Renal pelvis (tissue), 1 donor: ENCODE measurements at regions not wholly inside any gene's neighbourhood (a gene's known extent, or its start where the extent isn't known, plus 50 kb on each side); places are given as distances from the start of the nearest gene placed in this dataset.
"Not testable (repeated sequence)": the region's sequence is repeated elsewhere in the genome, so short reads cannot be mapped to it uniquely, and the experiment has no call there.

Source experiments
- DNase-seq: peaks from one replicate; pipeline ENCODE4 v3.0.0-alpha.2; 2013

DNA sequence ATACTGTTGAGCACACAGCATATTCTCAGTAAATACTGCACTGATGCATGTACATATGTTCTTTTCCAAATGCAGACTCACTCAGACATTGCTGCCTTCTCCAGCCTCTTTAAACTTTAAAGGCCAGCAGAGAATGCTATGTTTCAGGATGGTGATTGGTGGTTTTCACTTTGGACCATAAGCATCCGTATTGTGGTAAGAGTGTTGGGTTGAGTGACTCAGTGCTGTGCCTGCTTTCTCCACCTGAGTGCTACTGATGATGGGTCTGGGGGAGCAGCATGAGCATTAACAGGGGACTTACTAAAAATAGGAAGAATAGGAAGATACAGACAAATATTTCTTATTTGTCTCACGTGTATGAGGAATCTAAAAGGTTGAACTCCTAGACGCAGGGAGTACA, 56.3 kb upstream of the ZNF92 start:
- no peak for DNase-seq

DNA sequence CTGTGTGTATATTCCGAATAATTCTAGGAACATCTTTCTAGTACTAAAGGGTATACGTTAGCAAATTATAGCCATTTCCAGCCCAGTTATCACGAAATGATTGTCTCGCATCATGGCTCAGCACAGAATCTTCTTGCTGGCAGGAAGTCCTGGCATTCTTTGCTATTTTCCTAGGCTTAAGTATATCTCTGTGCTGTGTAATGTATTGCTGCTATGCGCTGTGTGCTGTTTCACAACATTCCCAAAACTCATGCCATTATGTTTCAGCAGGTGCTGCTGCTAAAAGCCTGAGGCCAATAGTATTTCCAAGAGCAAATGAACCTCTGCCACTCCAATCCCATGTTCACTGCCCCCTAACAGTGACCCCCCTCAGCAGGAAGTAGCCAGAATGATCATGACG, 62.9 kb upstream of the ZNF92 start:
- no peak for DNase-seq

DNA sequence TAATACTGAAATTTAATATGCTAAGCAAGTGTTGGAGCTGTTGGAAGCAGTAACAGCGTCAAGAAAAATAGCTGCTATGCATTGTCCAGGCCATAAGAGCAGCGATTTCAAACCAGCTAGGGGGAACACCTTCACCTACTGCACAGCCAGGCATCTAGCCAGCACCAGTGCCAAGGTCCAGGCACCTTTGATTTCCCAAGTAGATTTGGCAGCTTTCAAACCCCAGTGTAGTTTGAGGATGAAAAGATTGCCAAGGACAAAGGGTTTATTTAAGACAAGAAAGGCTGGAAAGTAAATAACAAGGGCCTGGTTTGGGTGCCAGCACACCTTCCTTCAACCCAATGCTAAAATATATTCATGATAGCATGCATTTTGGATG, 65.4 kb upstream of the ZNF92 start:
- no peak for DNase-seq

DNA sequence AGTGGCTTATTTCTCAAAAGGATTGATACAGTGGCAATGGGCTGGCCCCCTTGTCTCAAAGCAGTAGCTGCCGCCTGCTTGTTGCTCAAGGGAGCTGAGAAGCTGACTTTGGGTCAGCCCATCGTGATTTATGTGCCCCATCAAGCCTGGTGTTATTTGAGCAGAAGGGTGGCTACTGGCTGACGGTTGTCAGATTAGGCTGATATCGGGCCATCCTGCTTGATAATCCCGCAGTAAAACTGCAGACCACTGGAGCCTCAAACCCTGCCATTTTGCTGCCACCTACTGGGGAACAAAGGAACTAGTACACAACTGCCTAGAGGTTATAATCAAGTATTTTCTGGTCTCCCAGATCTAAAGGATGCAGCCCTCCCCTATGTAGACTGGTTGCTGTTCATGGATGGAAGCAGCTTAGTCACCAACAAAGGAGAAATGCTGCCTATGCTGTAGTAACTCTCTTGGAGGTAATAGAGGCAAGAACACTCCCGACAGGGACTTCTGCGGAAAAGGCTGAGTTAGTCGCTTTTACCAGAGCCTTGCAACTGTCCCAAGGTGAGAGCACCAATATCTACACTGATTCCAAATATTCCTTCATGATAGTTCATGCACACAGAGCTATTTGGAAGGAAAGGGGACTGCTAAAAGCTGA, 65.9 kb upstream of the ZNF92 start:
- DNase-seq, result peak; percentile 70

DNA sequence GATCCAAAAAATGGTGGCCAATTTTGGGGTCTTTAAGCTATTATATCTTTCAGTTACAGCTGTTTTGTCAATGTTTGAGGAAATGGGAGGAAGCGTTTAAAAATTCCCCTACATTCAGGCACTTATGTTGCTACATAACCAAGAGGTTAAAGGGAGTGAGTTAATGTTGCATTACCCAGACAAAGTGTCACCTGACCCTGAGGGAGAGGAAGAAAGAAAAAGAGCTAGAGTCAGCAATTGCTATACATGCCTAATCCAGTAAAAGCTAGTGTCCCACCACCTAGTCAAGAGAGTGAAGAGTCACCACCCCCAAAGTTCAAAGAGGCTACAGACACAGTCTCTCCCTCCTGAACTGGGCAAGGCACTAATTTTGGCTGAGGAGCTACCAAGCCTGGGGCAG, 69.5 kb upstream of the ZNF92 start:
- peak; percentile 21 for DNase-seq

DNA sequence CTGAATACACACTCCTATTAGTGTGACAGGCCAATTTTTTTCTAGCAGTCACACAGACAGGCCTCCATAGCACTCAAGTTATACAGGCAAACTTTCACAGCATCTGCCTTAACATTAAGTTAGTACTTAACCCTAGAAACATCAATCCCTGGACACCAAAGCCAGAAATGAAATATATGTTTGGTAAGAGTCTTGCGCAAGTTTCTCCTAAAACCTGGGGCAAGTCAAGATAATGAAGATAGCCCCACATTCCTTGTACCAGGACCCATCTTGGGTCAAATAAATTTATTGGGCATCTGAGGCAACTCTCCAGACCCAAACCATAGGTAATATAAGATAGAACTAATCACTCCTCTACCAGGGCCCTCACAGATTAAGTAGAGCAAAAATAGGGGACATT, 70.8 kb upstream of the ZNF92 start:
- DNase-seq, result no peak

DNA sequence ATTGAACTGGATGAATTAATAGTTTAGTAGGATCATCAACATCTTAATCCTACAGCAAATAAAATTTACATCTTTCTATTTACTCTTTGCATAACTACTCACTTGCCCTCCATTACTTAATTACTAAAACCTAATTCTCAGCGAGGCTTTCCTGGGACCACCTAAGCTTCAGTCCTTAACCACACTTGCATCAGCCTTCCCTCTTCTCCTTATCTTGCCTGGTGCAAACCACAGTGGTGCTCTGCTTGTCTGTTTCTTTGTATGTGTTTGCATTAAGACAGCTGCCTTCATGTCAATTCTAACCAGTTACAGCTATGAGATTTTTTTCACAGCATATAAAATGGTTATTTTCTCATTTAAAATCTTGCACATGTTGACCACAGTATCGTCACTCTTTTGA, 72.6 kb upstream of the ZNF92 start:
- no peak for DNase-seq

DNA sequence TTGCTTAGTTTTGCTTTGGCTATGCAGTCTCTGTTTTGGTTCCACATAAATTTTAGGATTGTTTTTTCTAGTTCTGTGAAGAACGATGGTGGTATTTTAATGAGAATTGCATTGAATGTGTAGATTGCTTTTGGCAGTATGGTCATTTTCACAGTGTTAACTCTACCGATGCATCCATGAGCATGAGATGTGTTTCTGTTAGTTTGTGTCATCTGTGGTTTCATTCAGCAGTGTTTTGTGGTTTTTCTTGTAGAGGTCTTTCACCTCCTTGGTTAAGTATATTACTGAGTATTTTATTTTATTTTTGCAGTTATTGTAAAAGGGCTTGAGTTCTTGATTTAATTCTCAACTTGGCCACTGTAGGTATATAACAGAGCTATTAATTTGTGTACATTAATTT, 78.2 kb upstream of the ZNF92 start:
- no peak for DNase-seq

DNA sequence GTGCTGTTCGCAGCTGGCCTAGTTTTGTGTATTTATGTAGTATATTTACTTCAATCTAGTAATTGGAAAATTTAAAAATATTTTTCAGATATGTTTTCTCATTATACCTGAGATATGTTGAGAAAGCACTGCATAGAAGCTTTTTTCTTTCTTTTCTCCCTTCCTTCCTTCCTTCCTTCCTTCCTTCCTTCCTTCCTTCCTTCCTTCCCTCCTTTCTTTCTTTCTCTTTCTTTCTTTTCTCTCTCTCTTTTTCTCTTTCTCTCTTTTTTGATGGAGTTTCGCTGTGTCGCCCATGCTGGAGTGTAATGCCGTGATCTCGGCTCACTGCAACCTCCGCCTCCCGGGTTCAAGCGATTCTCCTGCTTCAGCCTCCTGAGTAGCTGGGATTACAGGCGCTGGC, 83.3 kb upstream of the ZNF92 start:
- not testable (repeated sequence) for DNase-seq

DNA sequence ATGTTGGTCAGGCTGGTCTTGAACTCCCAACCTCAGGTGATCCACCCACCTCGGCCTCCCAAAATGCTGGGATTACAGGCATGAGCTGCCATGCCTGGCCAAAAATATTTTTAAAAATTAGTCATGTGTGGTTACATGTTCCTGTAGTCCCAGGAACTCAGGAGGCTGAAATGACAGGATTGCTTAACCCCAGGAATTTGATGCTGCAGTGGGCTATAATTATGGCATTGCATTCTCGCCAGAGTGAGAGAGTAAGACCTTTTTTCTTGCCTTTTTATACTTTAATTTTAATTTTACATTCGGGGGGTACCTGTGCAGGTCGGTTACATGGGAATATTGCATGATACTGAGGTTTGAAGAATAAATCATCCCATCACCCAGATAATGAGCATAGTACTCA, 86.6 kb upstream of the ZNF92 start:
- no peak for DNase-seq

DNA sequence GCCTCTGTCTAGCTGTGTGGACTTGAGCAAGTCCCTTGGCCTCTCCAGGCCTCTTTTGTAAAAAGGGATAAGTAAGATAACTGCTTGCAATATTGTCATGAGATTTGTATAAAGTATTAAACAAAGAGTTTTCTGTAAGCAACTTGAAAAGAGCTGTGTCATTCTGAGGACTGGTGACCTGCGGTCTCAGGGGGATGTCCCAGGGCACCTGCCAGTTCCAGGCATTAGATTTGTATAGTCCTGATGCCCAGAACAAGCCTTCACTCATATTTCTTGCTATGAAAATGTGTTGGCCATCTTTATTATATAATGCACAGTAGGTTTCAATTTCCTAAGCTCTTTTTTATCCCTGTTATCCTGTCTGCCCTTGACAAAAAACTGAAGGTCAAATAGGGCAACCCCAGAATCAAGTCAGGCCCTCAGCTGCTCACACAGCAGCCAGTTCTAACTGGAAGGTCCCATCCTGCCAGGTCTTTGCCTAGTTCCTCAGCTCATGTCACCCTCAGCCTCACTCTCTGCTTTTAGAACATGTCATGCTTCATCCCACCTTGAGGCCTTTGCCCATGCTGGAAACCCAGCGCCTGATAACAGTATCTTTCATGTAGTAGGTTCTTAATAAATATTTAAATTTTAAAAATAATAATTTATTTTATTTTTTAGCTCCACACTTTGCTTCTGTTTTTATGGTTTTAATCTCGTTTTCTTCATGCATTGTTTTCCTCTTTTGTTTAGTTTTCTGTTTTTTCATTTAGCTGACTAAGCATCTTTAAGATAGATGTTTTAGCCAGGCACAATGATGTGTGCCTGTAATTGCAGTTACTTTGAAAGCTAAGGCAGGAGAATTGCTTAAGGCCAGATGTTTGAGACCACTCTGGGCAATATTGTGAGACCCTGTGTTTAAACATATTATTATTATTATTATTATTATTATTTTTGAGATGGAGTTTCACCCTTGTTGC, 87.5 kb upstream of the ZNF92 start:
- no peak for DNase-seq

DNA sequence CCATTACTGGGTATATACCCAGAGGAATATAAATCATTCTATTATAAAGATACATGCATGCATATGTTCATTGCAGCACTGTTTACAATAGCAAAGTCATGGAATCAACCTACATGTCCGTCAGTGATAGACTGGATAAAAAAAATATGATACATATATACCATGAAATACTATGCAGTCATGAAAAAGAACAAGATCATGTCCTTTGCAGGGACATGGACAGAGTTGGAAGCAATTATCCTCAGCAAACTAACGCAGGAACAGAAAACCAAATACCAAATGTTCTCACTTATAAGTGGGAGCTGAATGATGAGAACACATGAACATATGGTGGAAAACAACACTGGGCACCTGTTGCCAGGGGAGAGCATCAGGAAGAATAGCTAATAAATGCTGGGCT, 88.4 kb upstream of the ZNF92 start:
- not testable (repeated sequence) for DNase-seq

DNA sequence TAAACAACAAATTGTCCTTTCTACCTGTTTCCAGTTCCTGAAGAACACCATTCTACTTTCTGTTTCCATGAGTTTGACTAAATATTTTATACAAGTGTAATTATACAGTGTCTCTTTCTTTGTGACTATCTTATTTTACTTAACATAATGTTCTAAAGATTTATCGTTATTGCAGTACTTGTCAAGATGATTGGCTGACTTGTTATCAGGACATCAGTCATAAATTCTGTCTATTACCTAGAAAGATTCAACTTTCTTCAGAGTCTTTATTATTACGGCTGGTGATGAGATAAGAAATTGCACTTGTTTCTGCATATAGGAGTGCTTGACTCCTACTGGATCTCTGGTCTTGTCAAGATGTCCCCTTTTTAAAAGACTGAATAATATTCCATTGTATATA, 93.9 kb upstream of the ZNF92 start:
- no peak for DNase-seq

DNA sequence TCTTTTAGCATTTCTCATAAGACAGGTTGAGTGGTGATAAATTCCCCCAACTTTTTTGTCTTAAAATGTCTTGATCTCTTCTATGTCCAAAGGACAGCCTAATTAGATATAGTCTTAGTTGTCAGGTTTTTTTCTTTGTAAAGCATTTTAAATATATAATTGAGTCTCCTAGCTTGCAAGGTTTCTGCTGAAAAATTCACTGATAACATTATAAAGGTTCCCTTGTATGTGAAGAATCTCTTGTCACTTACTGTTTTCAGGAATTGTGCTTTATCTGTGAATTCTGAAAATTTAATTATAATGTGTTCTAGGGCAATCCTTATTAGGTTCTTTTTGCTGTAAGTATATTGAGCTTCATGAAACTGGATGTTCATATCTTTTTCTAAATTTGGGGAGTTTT, 96.8 kb upstream of the ZNF92 start:
- no peak for DNase-seq

DNA sequence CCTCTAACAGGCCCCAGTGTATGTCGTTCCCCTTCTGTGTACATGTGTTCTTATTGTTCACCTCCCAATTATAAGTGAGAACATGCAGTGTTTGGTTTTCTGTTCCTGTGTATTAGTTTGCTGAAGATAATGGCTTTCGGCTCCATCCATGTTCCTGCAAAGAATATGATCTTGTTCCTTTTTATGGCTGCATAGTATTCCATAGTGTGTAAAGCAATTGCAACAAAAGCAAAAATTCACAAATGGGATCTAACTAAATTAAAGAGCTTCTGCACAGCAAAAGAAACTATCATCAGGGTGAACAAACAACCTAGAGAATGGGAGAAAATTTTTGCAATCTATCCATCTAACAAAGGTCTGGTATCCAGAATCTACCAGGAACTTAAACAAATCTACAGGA, 102.2 kb upstream of the ZNF92 start:
- DNase-seq, result not testable (repeated sequence)

DNA sequence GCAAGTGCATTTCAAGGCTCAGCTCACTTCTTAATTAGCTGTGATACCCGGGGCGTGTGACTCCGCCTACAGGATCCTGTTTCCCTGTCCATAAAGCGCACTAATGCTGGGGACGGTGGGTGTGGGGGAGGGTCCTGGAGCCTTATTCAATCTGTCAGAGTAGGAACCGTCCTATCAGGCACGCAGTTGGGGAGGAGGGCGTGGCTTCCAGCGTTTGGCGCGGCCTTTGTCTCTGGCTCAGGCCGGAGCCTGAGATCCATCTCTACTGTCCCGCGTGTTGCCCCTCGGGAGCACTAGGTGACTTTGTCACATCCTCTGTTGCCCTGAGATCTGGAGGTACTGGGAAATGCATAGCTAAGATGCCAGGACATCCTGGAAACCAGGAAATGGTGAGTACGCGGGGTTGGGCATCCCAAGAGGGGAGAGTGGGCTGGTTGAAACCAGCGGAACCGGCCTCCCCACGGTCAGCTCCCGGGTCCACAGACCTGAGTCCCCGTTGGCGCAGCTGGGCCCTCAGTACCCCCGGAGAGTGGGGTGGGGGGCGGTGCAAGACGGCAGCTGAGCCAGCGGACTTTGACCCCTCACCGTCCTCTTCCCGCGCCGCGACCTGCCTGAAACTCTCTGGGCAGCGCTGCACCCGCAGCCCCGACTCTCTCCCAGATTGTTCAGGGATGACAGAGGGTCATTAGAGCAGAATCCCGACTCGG, 104.4 kb upstream of the ZNF92 start:
- DNase-seq, result peak; percentile 96

DNA sequence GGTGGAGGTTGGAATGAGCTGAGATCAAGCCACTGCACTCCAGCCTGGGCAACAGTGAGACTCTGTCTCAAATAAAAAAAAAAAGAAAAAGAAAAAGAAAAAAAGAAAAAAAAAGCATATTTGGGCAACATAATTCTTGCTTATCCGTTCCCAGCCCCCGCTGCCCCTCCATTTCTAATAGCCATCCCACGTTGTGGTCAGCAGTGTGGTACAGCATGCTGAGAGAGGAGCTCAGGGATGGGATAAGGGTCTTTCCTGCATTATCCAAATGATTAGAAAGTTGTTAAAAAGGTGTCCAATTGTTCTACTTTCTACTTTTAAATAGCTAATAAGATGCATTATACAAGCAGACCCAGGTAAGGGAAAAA, 104.9 kb upstream of the ZNF92 start:
- no peak for DNase-seq

DNA sequence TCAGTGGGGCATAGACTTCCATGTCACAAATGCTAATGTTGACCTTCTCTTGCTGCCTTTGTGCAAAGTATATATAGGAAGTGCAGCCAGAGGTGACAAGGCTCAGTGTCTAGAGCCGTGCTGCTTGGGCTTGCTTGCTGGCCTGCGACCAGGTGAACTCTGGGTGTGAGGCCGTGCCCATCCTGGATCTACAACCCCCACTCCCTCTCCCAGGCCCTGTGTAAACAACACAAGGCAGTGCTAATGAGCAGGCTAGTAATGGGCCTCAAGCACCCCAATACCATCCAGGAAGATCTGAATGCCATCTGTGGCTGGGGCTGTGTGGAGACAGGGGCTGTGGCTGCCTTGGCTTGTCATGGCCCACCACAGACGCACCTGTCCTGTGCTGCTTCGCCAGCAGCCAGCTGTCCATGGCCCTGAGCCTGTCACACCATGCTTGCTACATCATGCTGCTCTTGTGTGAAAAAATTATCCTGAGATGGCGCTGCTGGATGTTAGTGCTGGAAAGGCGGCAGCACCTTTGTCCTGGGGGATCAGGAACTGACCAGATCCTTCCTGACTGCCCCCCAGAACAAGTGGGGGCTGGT, 107.6 kb upstream of the ZNF92 start:
- no peak for DNase-seq

DNA sequence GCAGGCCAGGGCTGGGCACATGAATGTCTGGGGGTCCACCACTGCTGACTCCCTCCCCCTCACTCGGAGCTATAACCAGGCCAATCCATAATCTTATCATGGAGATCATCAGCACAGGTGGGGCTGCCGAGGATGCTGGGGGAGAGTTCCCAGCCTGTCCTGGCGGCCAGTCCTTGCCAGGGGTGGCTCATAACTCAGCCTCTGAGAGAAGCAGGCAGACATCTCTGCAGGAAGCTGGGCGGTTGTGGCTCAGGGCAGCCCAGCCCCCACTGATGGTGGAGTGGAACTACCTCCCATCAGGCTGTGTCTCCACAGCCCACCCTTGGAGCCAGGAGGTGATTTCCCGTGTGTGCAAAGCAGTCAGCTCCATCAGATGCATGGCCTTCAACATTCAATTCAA, 109.4 kb upstream of the ZNF92 start:
- no peak for DNase-seq

DNA sequence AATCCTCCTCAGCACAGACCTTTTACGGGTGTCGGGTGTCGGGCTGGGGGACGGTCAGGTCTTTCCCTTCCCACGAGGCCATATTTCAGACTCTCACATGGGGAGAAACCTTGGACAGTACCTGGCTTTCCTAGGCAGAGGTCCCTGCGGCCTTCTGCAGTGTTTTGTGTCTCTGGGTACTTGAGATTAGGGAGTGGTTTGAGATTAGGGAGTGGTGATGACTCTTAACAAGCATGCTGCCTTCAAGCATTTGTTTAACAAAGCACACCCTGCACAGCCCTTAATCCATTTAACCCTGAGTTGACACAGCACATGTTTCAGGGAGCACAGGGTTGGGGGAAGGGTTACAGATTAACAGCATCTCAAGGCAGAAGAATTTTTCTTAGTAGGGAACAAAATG, 113.0 kb upstream of the ZNF92 start:
- DNase-seq, result not testable (repeated sequence)

DNA sequence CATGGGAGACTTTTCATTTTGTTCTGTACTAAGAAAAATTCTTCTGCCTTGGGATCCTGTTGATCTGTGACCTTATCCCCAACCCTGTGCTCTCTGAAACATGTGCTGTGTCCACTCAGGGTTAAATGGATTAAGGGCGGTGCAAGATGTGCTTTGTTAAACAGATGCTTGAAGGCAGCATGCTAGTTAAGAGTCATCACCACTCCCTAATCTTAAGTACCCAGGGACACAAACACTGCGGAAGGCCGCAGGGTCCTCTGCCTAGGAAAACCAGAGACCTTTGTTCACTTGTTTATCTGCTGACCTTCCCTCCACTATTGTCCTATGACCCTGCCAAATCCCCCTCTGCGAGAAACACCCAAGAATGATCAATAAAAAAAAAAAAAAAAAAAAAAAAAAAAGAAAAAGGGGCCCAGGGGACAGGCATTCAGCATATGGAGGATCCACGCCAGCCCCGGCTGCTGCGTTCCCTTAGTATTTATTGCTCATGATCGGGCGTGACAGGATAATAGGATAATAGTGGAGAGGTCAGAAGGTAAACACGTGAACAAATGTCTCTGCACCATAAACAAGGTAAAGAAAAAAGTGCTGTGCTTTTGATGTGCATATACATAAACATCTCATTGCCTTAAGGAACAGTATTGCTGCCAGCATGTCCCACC, 113.7 kb upstream of the ZNF92 start:
- not testable (repeated sequence) for DNase-seq

DNA sequence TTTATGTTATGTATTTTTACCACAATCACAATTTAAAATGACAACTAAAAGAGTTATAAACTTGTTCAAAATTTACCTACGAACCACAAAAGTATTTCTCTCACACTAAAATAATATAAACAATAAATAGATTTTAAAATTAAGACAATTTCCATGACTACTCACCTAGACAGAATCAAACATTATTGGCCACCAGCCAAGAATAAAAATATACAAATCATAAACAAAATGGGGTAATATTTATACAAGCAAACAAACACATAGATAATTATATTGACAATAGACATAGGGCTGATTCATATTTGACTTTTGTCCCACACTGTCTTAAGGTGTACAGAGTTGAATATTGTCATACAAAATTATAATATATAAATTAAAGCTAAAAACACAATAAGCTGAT, 119.6 kb upstream of the ZNF92 start:
- no peak for DNase-seq
